ENCODE measurements at regions not wholly inside any gene's neighbourhood (a gene's known extent, or its start where the extent isn't known, plus 50 kb on each side); places are given as distances from the start of the nearest gene placed in this dataset.

GRCh38 chr3:177563243-177563780 lies 366.0 kb upstream of the TBL1XR1 start:
- no peak for TF ChIP-seq MXI1 (conservative IDR thresholded peaks at IDR 0.05; ENCODE audit: poor library complexity, severe bottlenecking)
- TF ChIP-seq SMC3 (conservative IDR thresholded peaks at IDR 0.05; ENCODE audit: poor library complexity) = no peak
- TF ChIP-seq TAF1 (IDR thresholded peaks at IDR 0.05; ENCODE audit: low read depth) = no peak
- TF ChIP-seq EZH2 (IDR thresholded peaks at IDR 0.05; ENCODE audit: borderline replicate concordance, insufficient read depth, low read length, poor library complexity, severe bottlenecking) = no peak
- TF ChIP-seq REST (IDR thresholded peaks at IDR 0.05; ENCODE audit: borderline replicate concordance) = no peak
- no peak for TF ChIP-seq CTCF (IDR thresholded peaks at IDR 0.05; ENCODE audit: poor library complexity, severe bottlenecking)
- Histone ChIP-seq H3K4me2 (ENCODE audit: low read length) (no peak overlapping the region), H3K4me3 (ENCODE audit: low read length) (no peak overlapping the region), H3K27me3 (ENCODE audit: insufficient read depth, low read depth, low read length) (no peaks in the 10 kb centered on the region), H3K9ac (ENCODE audit: low read length) (no peak overlapping the region), H3K79me2 (replicated peaks; ENCODE audit: insufficient read depth, low read length) (no peaks in the 10 kb centered on the region), H3K36me3 (ENCODE audit: insufficient read depth, low read length) (no peaks in the 10 kb centered on the region), H4K20me1 (ENCODE audit: insufficient read depth) (no peaks in the 10 kb centered on the region), H3K27ac (ENCODE audit: low read length) (no peak overlapping the region), H3K9me3 (ENCODE audit: low read length) (no peaks in the 10 kb centered on the region), H3F3A (ENCODE audit: insufficient read depth, low read length, poor library complexity, severe bottlenecking) (no peaks in the 10 kb centered on the region), H3K9me2 (ENCODE audit: insufficient read depth, low read length) (no peaks in the 10 kb centered on the region), H2AFZ (ENCODE audit: low read depth, low read length) (no peak overlapping the region)

- no peak overlapping the region for H3K27ac ChIP-seq (ENCODE audit: low read length)
- no peaks in the 10 kb centered on the region for H3K9me3 ChIP-seq (ENCODE audit: low read length)
- no peak overlapping the region for H3K4me3 ChIP-seq (ENCODE audit: low read length)
- no peak overlapping the region for H2AFZ ChIP-seq (ENCODE audit: low read depth, low read length)
- H3K79me2 ChIP-seq (replicated peaks; ENCODE audit: insufficient read depth, low read length) = no peaks in the 10 kb centered on the region
- H4K20me1 ChIP-seq (ENCODE audit: insufficient read depth) = no peaks in the 10 kb centered on the region
- H3K9ac ChIP-seq (ENCODE audit: low read length) = no peak overlapping the region
- no peaks in the 10 kb centered on the region for H3K27me3 ChIP-seq (ENCODE audit: insufficient read depth, low read depth, low read length)
- no peaks in the 10 kb centered on the region for H3K9me2 ChIP-seq (ENCODE audit: insufficient read depth, low read length)
- H3F3A ChIP-seq (ENCODE audit: insufficient read depth, low read length, poor library complexity, severe bottlenecking) = no peaks in the 10 kb centered on the region
- no peaks in the 10 kb centered on the region for H3K36me3 ChIP-seq (ENCODE audit: insufficient read depth, low read length)
- TF ChIP-seq CTCF (IDR thresholded peaks at IDR 0.05; ENCODE audit: poor library complexity, severe bottlenecking) = no peak
- no peak for TF ChIP-seq RAD21 (conservative IDR thresholded peaks at IDR 0.05)
- no peak for TF ChIP-seq POLR2AphosphoS5 (IDR thresholded peaks at IDR 0.05)
- no peak for TF ChIP-seq EZH2 (IDR thresholded peaks at IDR 0.05; ENCODE audit: borderline replicate concordance, insufficient read depth, low read length, poor library complexity, severe bottlenecking)
- no peak for TF ChIP-seq REST (IDR thresholded peaks at IDR 0.05; ENCODE audit: borderline replicate concordance)
- no peak for TF ChIP-seq SMC3 (conservative IDR thresholded peaks at IDR 0.05; ENCODE audit: poor library complexity)
- no peak for TF ChIP-seq TAF1 (IDR thresholded peaks at IDR 0.05; ENCODE audit: low read depth)
- no peak for TF ChIP-seq MXI1 (conservative IDR thresholded peaks at IDR 0.05; ENCODE audit: poor library complexity, severe bottlenecking)
- no peak for TF ChIP-seq EP300 (conservative IDR thresholded peaks at IDR 0.05; ENCODE audit: poor library complexity, severe bottlenecking)
- no peak overlapping the region for H3K4me2 ChIP-seq (ENCODE audit: low read length)
Measured at GRCh38 chr3:177563792-177564191, 366.5 kb upstream of the TBL1XR1 start.

All from neural cell (in vitro differentiated cells).